Vagina (tissue), 2 donors: ENCODE measurements at regions not wholly inside any gene's neighbourhood (a gene's known extent, or its start where the extent isn't known, plus 50 kb on each side); places are given as distances from the start of the nearest gene placed in this dataset.

Experiments
- CTCF ChIP-seq, 3 experiments: fragments of 450-650 bp in 2 of 3; fragments of 200-600 bp in 1 of 3; sonication (generic) in 1 of 3; IDR thresholded peaks; one replicate each; pipeline ENCODE4 v1.5.1; 2017 to 2019; ENCODE audit warnings: antibody characterized with exemption in 3 of 3, mild to moderate bottlenecking in 2 of 3, moderate library complexity in 2 of 3
- POLR2A ChIP-seq, 2 donors: fragments of 450-650 bp; IDR thresholded peaks; one replicate each; pipeline ENCODE4 v1.6.1; 2017; ENCODE audit warnings: antibody characterized with exemption in 2 of 2, mild to moderate bottlenecking in 2 of 2, moderate library complexity in 2 of 2

- no peak for TF ChIP-seq CTCF (IDR thresholded peaks at IDR 0.05)
- TF ChIP-seq POLR2A (IDR thresholded peaks at IDR 0.05) = no peak
These were observed 747.7 kb downstream of the PCDH17 start for GRCh38 chr13:58379221-58379620.
